ENCODE measurements at regions not wholly inside any gene's neighbourhood (a gene's known extent, or its start where the extent isn't known, plus 50 kb on each side); places are given as distances from the start of the nearest gene placed in this dataset.
"Not testable (repeated sequence)": the region's sequence is repeated elsewhere in the genome, so short reads cannot be mapped to it uniquely, and the experiment has no call there.

DNA sequence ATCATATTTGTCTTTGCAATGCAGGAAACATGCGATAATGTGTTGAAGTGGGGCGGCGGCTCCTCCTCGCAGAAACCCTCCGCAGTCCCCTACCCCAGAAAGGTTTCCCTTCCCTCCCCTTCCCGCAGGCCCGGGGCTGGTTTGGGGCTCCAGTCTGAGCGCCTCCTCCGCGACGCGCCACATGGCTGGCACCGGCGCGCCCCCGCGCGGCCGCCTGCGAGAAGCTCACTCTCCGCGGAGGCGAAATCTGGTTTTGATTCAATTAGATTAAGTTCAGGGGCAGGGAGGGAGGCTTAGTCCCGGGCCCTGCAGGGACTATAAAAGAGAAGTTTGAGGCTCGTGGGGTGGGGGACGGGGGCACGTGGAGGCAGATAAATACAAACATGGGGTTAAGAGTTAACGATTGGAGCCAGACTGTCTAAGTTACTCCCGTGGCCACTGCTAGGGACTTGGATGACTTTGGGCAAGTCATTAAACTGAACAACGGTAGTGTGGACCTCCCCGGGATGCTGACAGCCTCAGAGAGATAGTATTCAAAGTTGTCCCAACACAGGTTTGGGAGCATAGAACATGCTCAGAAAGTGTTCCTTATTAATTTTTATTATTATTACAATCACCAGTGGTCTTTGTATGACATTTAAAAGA is 69.4 kb downstream of the MSX2 start:
- DNase-seq (ENCODE audit: low spot score): peak; percentile 41

DNA sequence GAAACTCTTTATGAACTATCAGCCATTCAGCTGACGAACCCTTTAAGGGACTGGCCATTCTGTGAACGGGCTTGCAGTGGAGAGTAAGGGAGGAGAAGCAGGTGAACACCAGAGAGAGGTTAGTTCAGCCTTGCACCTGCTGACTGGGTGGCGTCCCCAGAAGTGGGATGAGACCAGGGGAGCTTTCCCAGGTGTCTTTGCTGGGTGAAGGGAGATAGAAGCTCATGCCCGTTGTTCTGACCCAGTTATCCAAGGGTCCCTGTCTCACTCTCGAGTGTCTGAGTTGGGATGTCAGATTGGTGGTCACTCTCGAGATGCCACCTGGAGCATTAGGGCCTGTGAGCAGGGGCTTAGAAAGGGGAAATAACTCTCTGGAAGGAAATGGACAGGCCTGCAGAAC is 68.7 kb downstream of the MSX2 start:
- DNase-seq (ENCODE audit: low spot score): no peak

DNA sequence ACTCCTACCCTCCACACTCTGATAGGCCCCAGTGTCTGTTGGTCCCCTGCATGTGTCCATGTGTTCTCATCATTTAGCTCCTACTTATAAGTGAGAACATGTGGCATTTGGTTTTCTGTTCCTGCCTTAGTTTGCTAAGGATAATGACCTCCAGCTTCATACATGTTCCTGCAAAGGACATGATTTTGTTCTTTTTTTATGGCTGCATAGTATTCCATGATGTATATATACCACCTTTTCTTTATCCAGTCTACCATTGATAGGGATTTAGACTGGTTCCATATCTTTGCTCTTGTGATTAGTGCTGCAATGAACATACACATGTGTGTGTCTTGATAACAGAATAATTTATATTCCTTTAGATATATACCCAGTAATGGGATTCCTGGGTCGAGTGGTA is 67.9 kb downstream of the MSX2 start:
- DNase-seq (ENCODE audit: low spot score): not testable (repeated sequence)

DNA sequence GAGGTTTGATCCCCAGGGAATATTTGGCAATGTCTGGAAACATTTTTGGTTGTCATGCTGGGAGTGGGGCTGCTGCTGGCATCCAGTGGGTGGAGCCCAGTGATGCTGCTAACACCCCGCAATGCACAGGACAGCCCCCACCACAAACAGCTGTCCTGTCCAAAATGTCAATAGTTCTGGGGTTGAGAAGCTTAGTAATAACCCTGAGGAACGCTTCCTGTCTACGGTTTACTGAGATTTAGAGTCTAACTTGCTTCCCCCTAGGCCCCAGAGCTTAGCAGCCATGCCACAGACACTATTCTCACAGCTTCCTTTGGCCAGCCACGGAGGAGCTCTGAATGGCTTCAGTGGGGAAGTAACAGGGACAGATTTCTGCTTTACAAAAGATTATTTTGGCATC is 66.5 kb downstream of the MSX2 start:
- DNase-seq (ENCODE audit: low spot score): no peak

GRCh38 chr5:174789596-174789995 is 65.2 kb downstream of the MSX2 start:
- no peak for DNase-seq (ENCODE audit: low spot score)

DNA sequence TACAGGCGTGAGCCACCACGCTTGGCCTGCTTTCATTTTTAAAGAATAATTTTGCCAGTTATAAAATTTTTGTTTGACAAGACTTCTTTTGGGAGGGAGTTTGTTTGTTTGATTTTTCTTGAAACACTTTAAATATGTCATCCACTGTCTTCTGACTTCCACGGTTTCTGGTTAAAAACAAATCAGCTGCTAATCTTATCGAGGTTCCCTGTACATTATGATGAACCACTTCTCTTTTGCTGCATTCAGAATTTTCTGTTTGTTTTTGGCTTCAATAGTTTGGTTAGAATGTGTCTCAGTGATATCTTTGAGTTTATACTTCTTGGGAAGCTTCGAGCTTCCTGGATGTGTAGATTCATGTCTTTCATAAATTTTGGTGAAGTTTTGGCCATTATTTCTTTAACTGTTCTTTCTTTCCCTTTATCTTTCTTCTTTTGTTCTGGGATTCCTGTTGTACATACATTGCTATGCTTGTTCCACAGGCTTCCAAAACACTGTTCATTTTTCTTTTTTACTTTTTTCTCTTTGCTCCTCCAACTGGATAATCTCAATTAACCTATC is 60.8 kb downstream of the MSX2 start:
- no peak for DNase-seq (ENCODE audit: low spot score)
